Keratinocyte (primary cell): ENCODE measurements at regions not wholly inside any gene's neighbourhood (a gene's known extent, or its start where the extent isn't known, plus 50 kb on each side); places are given as distances from the start of the nearest gene placed in this dataset.

Experiments
- DNase-seq: peaks from one replicate; pipeline ENCODE4 v3.0.0-alpha.2; 2011; ENCODE audit warnings: low read depth, missing footprints, low spot score
- FAIRE-seq: peaks from 2 replicates; lab custom pipeline; 2011; peaks lifted over from hg19 to GRCh38; lab: Jason Lieb, UNC
- H2AFZ ChIP-seq: 2 replicates; pipeline ENCODE4 v1.6.0; 2012; ENCODE audit warnings: low read length, control low read depth, inconsistent platforms; ENCODE audit not compliant: control insufficient read depth
- H3K27ac ChIP-seq: 2 replicates; pipeline ENCODE4 v1.5.1; 2011; ENCODE audit warnings: low read length; ENCODE audit not compliant: control insufficient read depth, insufficient read depth
- H3K27me3 ChIP-seq: 3 replicates; pipeline ENCODE4 v1.6.0; 2011; ENCODE audit warnings: low read length; ENCODE audit not compliant: control insufficient read depth, insufficient read depth; ENCODE audit errors: extremely low read depth
- H3K36me3 ChIP-seq, 2 experiments: 2 replicates in 1 of 2; 3 replicates in 1 of 2; pipeline ENCODE4 v1.5.1; 2011; ENCODE audit warnings: low read length in 2 of 2, mild to moderate bottlenecking in 1 of 2; ENCODE audit not compliant: control insufficient read depth in 2 of 2, insufficient read depth in 2 of 2; ENCODE audit errors: extremely low read depth in 1 of 2
- H3K4me1 ChIP-seq: 3 replicates; pipeline ENCODE4 v1.5.1; 2011; ENCODE audit warnings: low read length; ENCODE audit not compliant: control insufficient read depth, insufficient read depth; ENCODE audit errors: extremely low read depth
- H3K4me2 ChIP-seq: 3 replicates; pipeline ENCODE4 v1.6.0; 2011; ENCODE audit warnings: low read depth, low read length; ENCODE audit not compliant: control insufficient read depth, insufficient read depth; ENCODE audit errors: extremely low read depth
- H3K4me3 ChIP-seq, 3 experiments: fragments of 200-600 bp in 1 of 3; sonication (generic) in 1 of 3; 2 replicates in 2 of 3; 3 replicates in 1 of 3; pipeline ENCODE4 v1.5.1; 2011 to 2016; ENCODE audit warnings: low read length in 3 of 3, mild to moderate bottlenecking in 3 of 3, control low read depth in 2 of 3, inconsistent platforms in 1 of 3, low read depth in 1 of 3, mixed read lengths in 1 of 3, mixed run types in 1 of 3, moderate library complexity in 1 of 3; ENCODE audit not compliant: control insufficient read depth in 2 of 3, insufficient read depth in 2 of 3; ENCODE audit errors: extremely low read depth in 1 of 3
- H3K79me2 ChIP-seq: 2 replicates; pipeline ENCODE4 v1.6.0; 2012; ENCODE audit warnings: low read length; ENCODE audit not compliant: control insufficient read depth, insufficient read depth
- H3K9ac ChIP-seq: 3 replicates; pipeline ENCODE4 v1.6.0; 2011; ENCODE audit warnings: low read length; ENCODE audit not compliant: control insufficient read depth, insufficient read depth; ENCODE audit errors: extremely low read depth
- H3K9me1 ChIP-seq: 3 replicates; pipeline ENCODE4 v1.6.0; 2011; ENCODE audit warnings: low read length; ENCODE audit not compliant: control insufficient read depth, insufficient read depth; ENCODE audit errors: extremely low read depth
- H3K9me3 ChIP-seq: 2 replicates; pipeline ENCODE4 v1.5.1; 2012; ENCODE audit warnings: low read depth, low read length; ENCODE audit not compliant: control insufficient read depth
- H4K20me1 ChIP-seq: 3 replicates; pipeline ENCODE4 v1.6.0; 2011; ENCODE audit warnings: low read length; ENCODE audit not compliant: control insufficient read depth, insufficient read depth; ENCODE audit errors: extremely low read depth
- EZH2 ChIP-seq: IDR thresholded peaks from one replicate; pipeline ENCODE4 v1.6.1; 2012; ENCODE audit warnings: inconsistent platforms, mild to moderate bottlenecking, low read length, moderate library complexity
- dilution Hi-C: fragments of 300-500 bp; cut with MboI; formaldehyde crosslinking; loops from one replicate; pipeline ENCODE4 v1.7.0; 2020; ENCODE audit warnings: low sequenced_read_pairs; ENCODE audit not compliant: extremely low pct_ligation_motif_present
- TF ChIP-seq, protein P1 (sequence below), 3 experiments: IDR thresholded peaks in 1 of 3; conservative IDR thresholded peaks in 1 of 3; optimal IDR thresholded peaks in 1 of 3; 2 replicates in 2 of 3; 3 replicates in 1 of 3; pipeline versions ENCODE3 to v1.5.1; 2011; ENCODE audit warnings: low read length in 3 of 3, mild to moderate bottlenecking in 3 of 3, moderate library complexity in 2 of 3, control low read depth in 1 of 3, inconsistent platforms in 1 of 3; ENCODE audit not compliant: insufficient read depth in 2 of 3; ENCODE audit errors: extremely low read depth in 1 of 3

DNA sequence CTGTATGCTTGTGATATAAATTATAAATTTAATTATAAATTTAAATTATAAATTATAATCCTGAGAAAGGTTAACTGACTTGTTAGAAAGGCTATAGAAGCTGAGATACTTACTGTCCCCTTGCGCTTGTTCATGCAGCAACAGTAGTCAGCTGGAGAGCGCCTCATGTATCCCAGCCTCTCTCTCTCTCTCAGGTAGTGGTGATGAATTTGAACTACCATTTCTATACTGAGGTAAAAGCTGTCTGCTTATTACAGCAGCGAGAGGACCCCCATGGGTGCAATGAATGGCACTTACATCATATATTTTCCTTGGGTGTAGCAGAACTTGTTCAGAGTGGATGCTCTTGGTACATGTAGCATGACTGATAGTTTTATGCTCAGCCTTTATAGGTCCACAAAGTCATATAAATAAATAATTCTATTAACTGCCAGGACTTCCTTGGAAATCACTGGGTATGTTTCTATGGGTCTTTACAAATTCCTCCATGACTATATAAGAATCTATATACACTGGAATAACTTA is 1308.7 kb downstream of the REEP3 start:
- Histone ChIP-seq H3K9me3 (no peaks in the 10 kb centered on the region), H3K27me3 (no peaks in the 10 kb centered on the region), H3K79me2 (no peaks in the 10 kb centered on the region), H2AFZ (no peak overlapping the region), H3K4me2 (no peak overlapping the region), H3K9ac (no peak overlapping the region), H3K27ac (no peak overlapping the region), H3K36me3 (no peaks in the 10 kb centered on the region), H3K4me3 (no peak overlapping the region), H3K4me1 (no peaks in the 10 kb centered on the region), H4K20me1 (no peaks in the 10 kb centered on the region), H3K9me1 (no peaks in the 10 kb centered on the region)
- FAIRE-seq (no peak), DNase-seq (no peak)
- dilution Hi-C loops, result no loop called here
- TF ChIP-seq, protein P1, sequence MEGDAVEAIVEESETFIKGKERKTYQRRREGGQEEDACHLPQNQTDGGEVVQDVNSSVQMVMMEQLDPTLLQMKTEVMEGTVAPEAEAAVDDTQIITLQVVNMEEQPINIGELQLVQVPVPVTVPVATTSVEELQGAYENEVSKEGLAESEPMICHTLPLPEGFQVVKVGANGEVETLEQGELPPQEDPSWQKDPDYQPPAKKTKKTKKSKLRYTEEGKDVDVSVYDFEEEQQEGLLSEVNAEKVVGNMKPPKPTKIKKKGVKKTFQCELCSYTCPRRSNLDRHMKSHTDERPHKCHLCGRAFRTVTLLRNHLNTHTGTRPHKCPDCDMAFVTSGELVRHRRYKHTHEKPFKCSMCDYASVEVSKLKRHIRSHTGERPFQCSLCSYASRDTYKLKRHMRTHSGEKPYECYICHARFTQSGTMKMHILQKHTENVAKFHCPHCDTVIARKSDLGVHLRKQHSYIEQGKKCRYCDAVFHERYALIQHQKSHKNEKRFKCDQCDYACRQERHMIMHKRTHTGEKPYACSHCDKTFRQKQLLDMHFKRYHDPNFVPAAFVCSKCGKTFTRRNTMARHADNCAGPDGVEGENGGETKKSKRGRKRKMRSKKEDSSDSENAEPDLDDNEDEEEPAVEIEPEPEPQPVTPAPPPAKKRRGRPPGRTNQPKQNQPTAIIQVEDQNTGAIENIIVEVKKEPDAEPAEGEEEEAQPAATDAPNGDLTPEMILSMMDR (optimal IDR thresholded peaks at IDR 0.05 in 1 of 3, IDR thresholded peaks at IDR 0.05 in 1 of 3, conservative IDR thresholded peaks at IDR 0.05 in 1 of 3; ENCODE audit: extremely low read depth in 1 of 3, insufficient read depth in 2 of 3, low read length in 3 of 3), result no peak
- no peak for TF ChIP-seq EZH2

DNA sequence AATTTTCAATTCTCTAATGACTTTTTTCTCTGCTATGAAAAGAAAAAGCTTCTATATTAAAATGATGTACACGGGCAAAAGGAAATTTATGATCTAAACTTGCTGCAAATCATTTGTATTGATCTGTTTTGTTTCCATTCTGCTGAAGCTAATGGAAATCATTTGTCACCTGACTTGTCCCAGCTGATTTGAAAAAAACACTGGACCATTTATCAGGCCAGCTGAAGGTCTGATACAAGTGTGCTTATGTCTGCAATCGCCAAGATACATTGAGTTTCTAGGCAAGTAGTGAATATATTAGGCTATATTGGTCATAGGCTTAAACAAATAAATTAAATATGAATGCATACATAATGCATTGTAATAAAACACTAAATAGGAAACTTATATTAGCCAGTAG is 1309.7 kb downstream of the REEP3 start:
- TF ChIP-seq, protein P1 (optimal IDR thresholded peaks at IDR 0.05 in 1 of 3, IDR thresholded peaks at IDR 0.05 in 1 of 3, conservative IDR thresholded peaks at IDR 0.05 in 1 of 3; ENCODE audit: extremely low read depth in 1 of 3, insufficient read depth in 2 of 3, low read length in 3 of 3), result no peak
- TF ChIP-seq EZH2, result no peak
- DNase-seq (no peak), FAIRE-seq (no peak)
- no peaks in the 10 kb centered on the region for H3K9me3 ChIP-seq
- H3K27ac ChIP-seq, result no peak overlapping the region
- no peaks in the 10 kb centered on the region for H3K36me3 ChIP-seq
- H3K4me1 ChIP-seq, result no peaks in the 10 kb centered on the region
- no peak overlapping the region for H3K9ac ChIP-seq
- no peak overlapping the region for H2AFZ ChIP-seq
- no peaks in the 10 kb centered on the region for H4K20me1 ChIP-seq
- no peaks in the 10 kb centered on the region for H3K9me1 ChIP-seq
- no peaks in the 10 kb centered on the region for H3K27me3 ChIP-seq
- no peaks in the 10 kb centered on the region for H3K79me2 ChIP-seq
- dilution Hi-C loops, result no loop called here
- H3K4me3 ChIP-seq, result no peak overlapping the region
- no peak overlapping the region for H3K4me2 ChIP-seq
